CD1c-positive myeloid dendritic cell (primary cell): ENCODE measurements at regions not wholly inside any gene's neighbourhood (a gene's known extent, or its start where the extent isn't known, plus 50 kb on each side); places are given as distances from the start of the nearest gene placed in this dataset.
A peak's percentile ranks its signal among the peaks of the same experiment; 100 is the strongest.

ENCODE experiments used
- DNase-seq: peaks from one replicate; pipeline ENCODE4 v3.0.0-alpha.2; 2016; ENCODE audit errors: extremely low spot score

GRCh38 chr1:56417646-56418045 lies 161.7 kb downstream of the PLPP3 start:
- DNase-seq, result no peak

DNA sequence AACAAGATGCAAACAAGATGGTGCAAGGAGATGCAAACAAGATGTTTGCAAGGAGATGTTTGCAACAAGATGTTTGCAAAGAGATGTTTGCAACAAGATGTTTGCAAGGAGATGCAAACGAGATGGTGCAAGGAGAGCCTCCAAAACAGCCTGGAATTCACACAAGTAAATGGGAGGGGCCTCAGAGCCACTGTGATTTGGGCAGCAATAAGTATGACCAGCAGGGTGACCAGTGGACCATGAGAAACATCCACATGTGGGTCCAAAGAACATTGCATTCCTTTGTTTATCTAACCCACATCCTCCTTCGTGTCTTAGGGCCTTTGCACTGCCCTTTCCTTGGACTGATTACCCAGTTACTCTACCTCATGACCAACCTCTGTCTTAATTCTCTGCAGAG lies 162.9 kb downstream of the PLPP3 start:
- no peak for DNase-seq

DNA sequence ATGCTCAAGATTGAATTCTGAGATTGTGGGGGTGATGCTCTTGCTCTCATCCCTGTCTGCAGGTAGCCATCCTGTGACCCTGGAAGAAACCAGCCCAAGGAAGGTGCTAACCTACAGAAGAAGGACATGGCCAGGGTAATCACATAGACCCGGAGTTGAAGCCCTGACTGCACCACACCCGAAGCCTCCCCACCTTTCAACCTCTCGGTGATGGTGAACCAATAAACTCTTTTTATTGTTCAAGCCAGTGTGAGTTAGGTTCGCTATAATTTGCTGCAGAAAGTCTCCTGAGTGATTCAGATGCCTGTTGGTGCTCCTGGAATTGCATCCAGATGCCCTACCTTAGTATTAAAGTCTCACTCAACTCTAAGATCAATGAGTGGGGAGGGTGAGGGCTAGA lies 163.6 kb downstream of the PLPP3 start:
- no peak for DNase-seq

DNA sequence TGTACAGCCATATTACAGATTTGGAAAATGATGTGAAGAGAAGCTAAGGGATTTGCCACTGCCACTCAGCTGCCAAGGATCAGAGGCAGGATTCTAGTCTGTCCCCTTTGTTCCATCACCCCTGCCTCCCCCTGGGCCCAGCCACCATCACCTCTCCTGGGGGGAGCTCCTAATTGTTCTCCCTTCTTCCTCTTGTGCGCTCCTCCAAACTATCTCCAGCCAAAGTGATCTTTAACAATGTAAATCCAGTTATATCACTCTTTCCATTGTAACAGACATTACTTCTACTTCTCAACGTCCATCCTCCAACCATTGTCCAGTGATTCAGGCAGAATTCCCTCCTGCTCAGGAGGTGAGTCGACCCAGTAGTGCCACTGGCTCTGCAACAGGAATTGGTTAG lies 164.1 kb downstream of the PLPP3 start:
- DNase-seq, result no peak

- no peak for DNase-seq
Observed at GRCh38 chr1:56414728-56415224, 164.6 kb downstream of the PLPP3 start.

DNA sequence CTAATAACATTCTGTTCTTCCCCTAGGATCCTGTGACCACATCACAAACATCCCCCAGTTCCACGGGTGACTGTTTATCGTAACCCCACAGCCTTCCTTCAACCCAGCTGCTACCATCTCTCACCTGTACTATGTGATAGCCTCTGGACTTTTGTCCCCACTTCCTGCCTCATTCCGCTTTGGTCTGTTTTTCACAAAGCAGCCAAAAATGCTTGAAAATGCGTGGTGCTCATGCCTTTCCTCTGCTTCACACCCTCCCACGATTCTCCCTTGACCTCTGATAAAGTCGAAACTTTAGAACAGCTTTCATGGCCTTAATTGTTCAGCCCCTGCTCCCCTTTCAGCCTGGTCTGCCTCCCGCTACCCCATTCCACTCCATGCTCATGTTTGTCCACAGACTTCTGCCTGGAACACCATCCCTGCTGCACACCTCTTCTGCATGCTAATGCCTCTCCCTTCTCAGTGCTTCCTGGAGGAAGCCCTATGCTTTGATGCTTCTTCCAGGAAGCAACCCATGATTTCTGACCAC lies 165.6 kb downstream of the PLPP3 start:
- no peak for DNase-seq

DNA sequence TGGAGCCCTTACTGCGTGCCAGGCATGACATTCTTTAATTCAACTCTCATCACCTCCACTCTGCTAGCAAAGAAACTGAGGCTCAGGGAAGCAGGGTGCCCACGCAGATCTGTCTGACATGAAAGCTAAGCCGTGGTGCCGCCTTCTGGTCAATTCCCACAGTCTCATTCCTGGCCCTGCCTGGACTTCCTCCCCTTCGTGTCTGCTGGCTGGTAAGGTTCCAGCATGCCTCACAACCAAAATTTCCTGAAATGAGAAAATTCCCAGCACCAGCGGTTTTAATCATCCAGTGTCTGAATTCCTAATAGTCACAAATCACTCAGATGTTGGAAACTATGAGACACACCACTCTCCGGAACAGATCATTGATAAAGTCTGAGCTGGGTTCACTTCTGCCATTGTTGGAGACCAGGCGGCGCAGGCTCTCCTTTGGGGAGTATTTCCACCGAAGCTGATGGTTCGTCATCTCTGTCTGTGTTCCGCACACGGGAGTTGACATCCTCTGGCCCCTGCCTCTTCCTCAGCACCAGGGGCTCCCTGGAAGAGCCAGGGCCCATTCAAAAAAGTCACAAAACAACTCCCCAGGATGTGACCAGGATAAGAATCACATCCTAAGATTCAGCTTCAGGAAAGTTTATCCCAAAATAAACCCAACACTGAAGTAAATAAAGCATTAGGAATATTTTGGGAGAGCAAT lies 167.7 kb downstream of the PLPP3 start:
- DNase-seq, result no peak

- no peak for DNase-seq
Observed at GRCh38 chr1:56411021-56411420, 168.3 kb downstream of the PLPP3 start.

DNA sequence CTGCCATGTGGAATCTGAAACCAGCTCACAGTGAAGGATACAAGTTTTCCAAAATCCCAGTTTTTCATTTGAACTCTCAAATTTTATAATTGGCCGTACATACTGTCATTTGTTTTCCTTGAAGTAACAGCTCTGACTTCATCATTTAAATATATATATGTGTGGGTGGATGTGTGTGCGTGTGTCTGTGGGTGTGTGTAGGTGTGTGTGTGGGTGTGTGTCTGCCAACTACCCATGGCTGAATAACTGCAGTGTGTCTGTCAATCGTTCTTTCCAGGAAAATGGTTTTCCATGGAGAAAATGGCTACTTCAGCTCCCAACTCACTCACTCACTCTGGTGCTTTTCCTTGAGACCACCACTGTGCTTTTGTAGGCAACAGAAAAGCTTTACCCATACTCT lies 169.0 kb downstream of the PLPP3 start:
- DNase-seq, result no peak

- no peak for DNase-seq
Observed at GRCh38 chr1:56409112-56409691, 170.2 kb downstream of the PLPP3 start.

- peak; percentile 44 for DNase-seq
Observed at GRCh38 chr1:56406821-56407220, 172.5 kb downstream of the PLPP3 start.

GRCh38 chr1:56404561-56405030 lies 174.8 kb downstream of the PLPP3 start:
- DNase-seq, result no peak

DNA sequence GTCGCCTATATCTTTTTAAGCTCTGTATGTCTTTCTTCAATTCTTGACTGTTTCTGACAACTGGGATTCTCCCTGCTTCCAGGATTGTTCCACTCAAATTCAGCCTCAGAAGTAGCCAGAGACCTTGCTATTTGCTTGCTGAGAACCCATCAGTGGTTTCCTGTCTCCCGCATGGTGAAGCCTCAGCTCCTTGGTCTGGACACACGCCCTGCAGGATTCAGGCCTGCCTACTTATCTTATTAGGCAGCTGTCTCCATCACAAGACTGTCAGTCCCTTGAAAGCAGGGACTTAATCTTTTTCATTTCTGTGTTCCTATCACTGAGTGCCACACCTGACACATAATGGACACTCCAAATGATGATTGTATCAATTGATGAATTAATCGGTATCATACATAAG lies 175.3 kb downstream of the PLPP3 start:
- DNase-seq, result no peak

DNA sequence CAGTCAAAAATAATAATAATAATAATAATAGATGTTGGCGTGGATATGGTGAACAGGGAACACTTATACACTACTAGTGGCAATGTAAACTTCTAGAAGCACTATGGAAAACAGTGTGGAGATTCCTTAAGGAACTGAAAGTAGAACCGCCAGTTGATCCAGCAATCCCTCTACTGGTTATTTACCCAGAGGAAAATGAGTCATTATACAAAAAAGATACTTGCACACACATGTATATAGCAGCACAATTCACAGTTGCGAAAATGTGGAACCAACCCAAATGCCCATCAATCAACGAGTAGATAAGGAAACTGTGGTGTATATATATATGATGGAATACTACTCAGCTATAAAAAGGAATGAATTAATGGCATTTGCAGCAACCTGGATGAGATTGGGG lies 176.0 kb downstream of the PLPP3 start:
- peak; percentile 33 for DNase-seq

GRCh38 chr1:56401191-56401590 lies 178.2 kb downstream of the PLPP3 start:
- no peak for DNase-seq

GRCh38 chr1:56400526-56400925 lies 178.8 kb downstream of the PLPP3 start:
- no peak for DNase-seq

DNA sequence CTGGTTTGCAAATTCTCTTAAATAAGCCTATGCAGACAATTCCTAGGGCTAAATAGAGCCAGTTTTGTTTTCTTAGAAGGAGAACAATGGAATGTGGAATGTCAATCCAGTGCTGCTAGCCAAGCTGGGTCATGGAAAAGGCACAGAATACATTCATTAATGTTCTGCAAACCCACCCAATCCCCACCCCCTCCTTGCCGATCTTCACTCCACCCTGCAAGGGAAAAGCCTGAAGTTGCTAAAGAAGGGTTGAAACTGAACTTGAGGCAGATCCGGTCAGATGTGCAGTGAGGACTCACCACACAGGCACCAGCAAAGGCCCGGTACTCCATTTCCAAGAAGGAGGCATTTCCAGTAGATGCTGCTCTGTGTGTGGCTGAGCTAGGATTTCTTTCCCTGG lies 179.6 kb downstream of the PLPP3 start:
- DNase-seq, result no peak

DNA sequence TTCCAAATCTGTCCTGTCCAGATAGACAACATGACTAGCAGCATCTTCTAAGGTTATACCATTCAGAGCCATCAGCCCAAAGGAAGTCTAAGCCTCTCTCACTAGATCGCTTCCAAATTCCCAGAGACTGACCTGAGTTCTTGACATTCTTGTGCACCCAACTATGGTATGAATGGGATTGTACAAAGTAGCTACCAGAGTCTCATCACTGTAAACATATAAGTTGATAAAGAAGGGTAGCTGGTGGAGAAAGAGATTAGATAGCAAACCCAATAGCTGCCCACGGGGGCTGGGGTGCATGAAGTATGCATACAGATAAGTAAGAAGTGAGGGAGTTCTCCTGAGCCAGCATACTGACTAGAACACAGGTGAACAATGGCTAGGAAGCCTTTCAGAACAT lies 180.0 kb downstream of the PLPP3 start:
- no peak for DNase-seq

GRCh38 chr1:56397811-56398231 lies 181.5 kb downstream of the PLPP3 start:
- no peak for DNase-seq

GRCh38 chr1:56397409-56397808 lies 182.0 kb downstream of the PLPP3 start:
- no peak for DNase-seq

DNA sequence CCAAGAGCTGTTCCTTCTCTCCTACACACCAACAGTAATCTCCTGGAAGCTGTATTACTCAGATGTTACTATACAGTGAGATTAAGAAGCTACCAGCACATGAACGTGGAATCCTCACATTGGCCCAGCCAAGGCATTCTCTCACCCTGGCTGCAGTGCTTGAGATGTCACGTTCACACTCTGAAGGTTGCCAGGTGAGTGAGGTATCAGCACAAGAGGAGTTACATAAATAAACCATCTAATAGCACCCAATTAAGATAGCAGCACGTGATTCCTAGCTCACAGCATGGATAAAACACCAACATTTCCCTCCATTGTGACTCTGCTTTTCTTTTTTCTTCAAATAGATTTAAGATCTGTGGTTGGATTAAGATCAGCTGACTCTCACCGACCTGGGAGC lies 182.8 kb downstream of the PLPP3 start:
- DNase-seq, result no peak

GRCh38 chr1:56395776-56396175 lies 183.6 kb downstream of the PLPP3 start:
- DNase-seq, result no peak

GRCh38 chr1:56394298-56394697 lies 185.1 kb downstream of the PLPP3 start:
- DNase-seq, result no peak
